ENCODE measurements at regions not wholly inside any gene's neighbourhood (a gene's known extent, or its start where the extent isn't known, plus 50 kb on each side); places are given as distances from the start of the nearest gene placed in this dataset.
"Not testable (repeated sequence)": the region's sequence is repeated elsewhere in the genome, so short reads cannot be mapped to it uniquely, and the experiment has no call there.

DNA sequence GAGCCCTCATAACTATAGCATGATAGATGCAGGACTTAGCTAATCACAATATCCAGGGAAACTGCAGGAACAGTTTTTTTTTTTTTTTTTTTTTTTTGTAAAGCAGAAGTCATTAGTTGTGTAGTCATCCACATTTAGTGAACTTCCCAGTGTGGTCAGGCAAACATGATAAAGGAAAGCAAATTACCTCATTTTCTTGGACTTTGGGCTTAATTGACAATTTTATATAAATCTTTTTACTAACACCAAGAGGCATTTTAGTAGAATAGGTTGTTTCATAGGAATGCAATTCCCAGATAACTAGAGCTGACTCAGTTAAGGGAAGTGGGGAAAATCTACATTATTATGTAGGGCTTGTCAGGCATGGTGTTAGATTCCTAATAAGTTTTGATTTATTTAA, 142.7 kb upstream of the GCFC2 start:
- Histone ChIP-seq H3K9me3 (replicated peaks; ENCODE audit: insufficient read depth, low read length) (no peaks in the 10 kb centered on the region), H3K79me2 (ENCODE audit: low read length) (no peaks in the 10 kb centered on the region), H3K27ac (ENCODE audit: low read length) (no peak overlapping the region), H4K20me1 (ENCODE audit: insufficient read depth, low read length) (no peaks in the 10 kb centered on the region), H3K27me3 (replicated peaks; ENCODE audit: insufficient read depth, low read length) (no peaks in the 10 kb centered on the region), H3K4me3 (ENCODE audit: low read length) (no peak overlapping the region), H3K9ac (ENCODE audit: low read length) (no peak overlapping the region), H3K36me3 (replicated peaks; ENCODE audit: insufficient read depth, low read length) (no peaks in the 10 kb centered on the region), H2AFZ (ENCODE audit: low read length) (no peak overlapping the region), H3K9me2 (replicated peaks; ENCODE audit: insufficient read depth, low read length) (no peaks in the 10 kb centered on the region), H3K4me2 (ENCODE audit: low read depth, low read length) (no peak overlapping the region), H3K4me1 (ENCODE audit: low read length) (no peaks in the 10 kb centered on the region), H3F3A (ENCODE audit: insufficient read depth, low read length) (no peaks in the 10 kb centered on the region)
- no peak for DNase-seq
- TF ChIP-seq, protein P1, sequence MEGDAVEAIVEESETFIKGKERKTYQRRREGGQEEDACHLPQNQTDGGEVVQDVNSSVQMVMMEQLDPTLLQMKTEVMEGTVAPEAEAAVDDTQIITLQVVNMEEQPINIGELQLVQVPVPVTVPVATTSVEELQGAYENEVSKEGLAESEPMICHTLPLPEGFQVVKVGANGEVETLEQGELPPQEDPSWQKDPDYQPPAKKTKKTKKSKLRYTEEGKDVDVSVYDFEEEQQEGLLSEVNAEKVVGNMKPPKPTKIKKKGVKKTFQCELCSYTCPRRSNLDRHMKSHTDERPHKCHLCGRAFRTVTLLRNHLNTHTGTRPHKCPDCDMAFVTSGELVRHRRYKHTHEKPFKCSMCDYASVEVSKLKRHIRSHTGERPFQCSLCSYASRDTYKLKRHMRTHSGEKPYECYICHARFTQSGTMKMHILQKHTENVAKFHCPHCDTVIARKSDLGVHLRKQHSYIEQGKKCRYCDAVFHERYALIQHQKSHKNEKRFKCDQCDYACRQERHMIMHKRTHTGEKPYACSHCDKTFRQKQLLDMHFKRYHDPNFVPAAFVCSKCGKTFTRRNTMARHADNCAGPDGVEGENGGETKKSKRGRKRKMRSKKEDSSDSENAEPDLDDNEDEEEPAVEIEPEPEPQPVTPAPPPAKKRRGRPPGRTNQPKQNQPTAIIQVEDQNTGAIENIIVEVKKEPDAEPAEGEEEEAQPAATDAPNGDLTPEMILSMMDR (IDR thresholded peaks at IDR 0.05; ENCODE audit: low read length), result no peak
- TF ChIP-seq EZH2phosphoT487 (IDR thresholded peaks at IDR 0.05; ENCODE audit: low read length), result no peak
- TF ChIP-seq EZH2 (optimal IDR thresholded peaks at IDR 0.05; ENCODE audit: low read depth, low read length), result no peak

DNA sequence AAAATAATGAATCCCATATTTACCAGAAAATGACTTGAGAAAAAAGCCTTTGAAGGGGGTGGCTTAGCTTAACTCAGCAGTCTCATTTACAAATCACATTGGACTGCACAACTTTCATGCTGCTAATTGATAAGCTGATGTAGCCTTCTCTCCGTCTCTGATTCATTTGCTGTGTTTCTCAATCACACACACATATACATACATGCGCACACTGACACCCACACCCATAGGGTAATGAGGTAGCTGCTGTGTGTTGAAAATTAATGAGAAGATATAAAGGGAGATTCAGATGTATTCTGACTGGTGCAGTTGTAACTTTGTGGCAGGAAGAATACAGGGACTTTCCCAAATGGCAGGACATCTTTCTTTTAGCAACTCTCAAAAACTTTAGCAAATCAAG, 141.9 kb upstream of the GCFC2 start:
- no peaks in the 10 kb centered on the region for H3K79me2 ChIP-seq (ENCODE audit: low read length)
- no peaks in the 10 kb centered on the region for H3K4me1 ChIP-seq (ENCODE audit: low read length)
- no peaks in the 10 kb centered on the region for H3K9me2 ChIP-seq (replicated peaks; ENCODE audit: insufficient read depth, low read length)
- H3K4me3 ChIP-seq (ENCODE audit: low read length), result no peak overlapping the region
- no peak overlapping the region for H3K9ac ChIP-seq (ENCODE audit: low read length)
- no peaks in the 10 kb centered on the region for H3K27me3 ChIP-seq (replicated peaks; ENCODE audit: insufficient read depth, low read length)
- no peaks in the 10 kb centered on the region for H4K20me1 ChIP-seq (ENCODE audit: insufficient read depth, low read length)
- H3K9me3 ChIP-seq (replicated peaks; ENCODE audit: insufficient read depth, low read length), result no peaks in the 10 kb centered on the region
- H3K36me3 ChIP-seq (replicated peaks; ENCODE audit: insufficient read depth, low read length), result no peaks in the 10 kb centered on the region
- no peak for DNase-seq
- no peak for TF ChIP-seq EZH2phosphoT487 (IDR thresholded peaks at IDR 0.05; ENCODE audit: low read length)
- no peak overlapping the region for H3K4me2 ChIP-seq (ENCODE audit: low read depth, low read length)
- H2AFZ ChIP-seq (ENCODE audit: low read length), result no peak overlapping the region
- H3K27ac ChIP-seq (ENCODE audit: low read length), result no peak overlapping the region
- no peaks in the 10 kb centered on the region for H3F3A ChIP-seq (ENCODE audit: insufficient read depth, low read length)

DNA sequence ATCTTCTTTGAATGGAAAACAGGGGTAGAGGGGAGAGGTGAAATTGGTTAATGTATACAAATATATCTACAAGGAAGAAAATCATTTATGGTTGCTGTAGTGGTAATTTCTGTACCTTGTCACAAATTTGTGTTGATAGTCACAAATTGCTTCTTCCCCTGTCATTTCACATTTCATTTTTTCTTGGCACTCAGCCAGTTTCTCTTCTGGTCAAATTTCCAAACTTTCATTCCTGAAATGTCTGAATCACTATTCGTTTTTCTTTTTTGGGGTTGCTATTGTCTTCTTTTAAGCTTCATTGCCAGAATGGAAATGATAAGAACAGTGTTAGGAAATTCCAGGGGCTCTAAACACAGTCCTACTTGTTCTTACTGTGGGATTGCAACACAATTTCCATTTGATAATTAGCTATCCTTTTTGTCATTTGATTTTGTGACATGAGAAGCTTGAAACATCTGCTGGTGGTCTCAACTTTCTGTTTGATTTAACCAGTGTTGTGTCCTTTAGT, 136.0 kb upstream of the GCFC2 start:
- Histone ChIP-seq H3K9me2 (replicated peaks; ENCODE audit: insufficient read depth, low read length) (no peaks in the 10 kb centered on the region), H4K20me1 (ENCODE audit: insufficient read depth, low read length) (no peaks in the 10 kb centered on the region), H3K4me1 (ENCODE audit: low read length) (no peaks in the 10 kb centered on the region), H3K36me3 (replicated peaks; ENCODE audit: insufficient read depth, low read length) (no peaks in the 10 kb centered on the region), H3K27ac (ENCODE audit: low read length) (no peak overlapping the region), H3K9ac (ENCODE audit: low read length) (no peak overlapping the region), H3K79me2 (ENCODE audit: low read length) (no peaks in the 10 kb centered on the region), H3K4me3 (ENCODE audit: low read length) (no peak overlapping the region), H3K4me2 (ENCODE audit: low read depth, low read length) (no peak overlapping the region), H3F3A (ENCODE audit: insufficient read depth, low read length) (no peaks in the 10 kb centered on the region), H3K9me3 (replicated peaks; ENCODE audit: insufficient read depth, low read length) (no peaks in the 10 kb centered on the region), H3K27me3 (replicated peaks; ENCODE audit: insufficient read depth, low read length) (no peaks in the 10 kb centered on the region), H2AFZ (ENCODE audit: low read length) (no peak overlapping the region)
- DNase-seq, result no peak
- TF ChIP-seq EZH2phosphoT487 (IDR thresholded peaks at IDR 0.05; ENCODE audit: low read length) (no peak), EZH2 (optimal IDR thresholded peaks at IDR 0.05; ENCODE audit: low read depth, low read length) (no peak)
- TF ChIP-seq, protein P1 (IDR thresholded peaks at IDR 0.05; ENCODE audit: low read length), result no peak

DNA sequence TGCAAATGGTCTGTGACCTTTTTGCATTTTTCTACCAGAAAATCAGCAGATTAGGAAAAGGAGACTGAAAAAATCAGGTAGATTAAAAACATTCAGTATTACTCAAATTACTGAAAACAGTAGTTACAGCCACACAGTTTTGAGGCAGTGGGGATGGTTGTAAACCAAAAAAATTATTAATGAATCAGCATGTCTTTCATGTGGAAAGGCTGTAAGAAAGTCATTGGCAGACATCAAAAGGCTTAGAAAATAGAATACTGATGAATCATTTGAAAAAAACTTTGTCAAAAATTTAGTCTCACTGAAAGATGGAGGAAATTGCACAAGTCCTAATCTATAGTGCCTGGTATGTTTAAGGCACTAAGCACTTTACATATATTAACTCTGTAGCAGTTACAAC, 133.9 kb upstream of the GCFC2 start:
- no peak overlapping the region for H2AFZ ChIP-seq (ENCODE audit: low read length)
- no peaks in the 10 kb centered on the region for H3K4me1 ChIP-seq (ENCODE audit: low read length)
- TF ChIP-seq, protein P1 (IDR thresholded peaks at IDR 0.05; ENCODE audit: low read length), result no peak
- no peak for TF ChIP-seq EZH2 (optimal IDR thresholded peaks at IDR 0.05; ENCODE audit: low read depth, low read length)
- no peak for TF ChIP-seq EZH2phosphoT487 (IDR thresholded peaks at IDR 0.05; ENCODE audit: low read length)
- H3K27me3 ChIP-seq (replicated peaks; ENCODE audit: insufficient read depth, low read length), result no peaks in the 10 kb centered on the region
- H3K9ac ChIP-seq (ENCODE audit: low read length), result no peak overlapping the region
- no peaks in the 10 kb centered on the region for H4K20me1 ChIP-seq (ENCODE audit: insufficient read depth, low read length)
- H3K36me3 ChIP-seq (replicated peaks; ENCODE audit: insufficient read depth, low read length), result no peaks in the 10 kb centered on the region
- H3K27ac ChIP-seq (ENCODE audit: low read length), result no peak overlapping the region
- H3F3A ChIP-seq (ENCODE audit: insufficient read depth, low read length), result no peaks in the 10 kb centered on the region
- H3K9me2 ChIP-seq (replicated peaks; ENCODE audit: insufficient read depth, low read length), result no peaks in the 10 kb centered on the region
- H3K4me2 ChIP-seq (ENCODE audit: low read depth, low read length), result no peak overlapping the region
- H3K4me3 ChIP-seq (ENCODE audit: low read length), result no peak overlapping the region
- DNase-seq, result no peak
- no peaks in the 10 kb centered on the region for H3K79me2 ChIP-seq (ENCODE audit: low read length)
- no peaks in the 10 kb centered on the region for H3K9me3 ChIP-seq (replicated peaks; ENCODE audit: insufficient read depth, low read length)

DNA sequence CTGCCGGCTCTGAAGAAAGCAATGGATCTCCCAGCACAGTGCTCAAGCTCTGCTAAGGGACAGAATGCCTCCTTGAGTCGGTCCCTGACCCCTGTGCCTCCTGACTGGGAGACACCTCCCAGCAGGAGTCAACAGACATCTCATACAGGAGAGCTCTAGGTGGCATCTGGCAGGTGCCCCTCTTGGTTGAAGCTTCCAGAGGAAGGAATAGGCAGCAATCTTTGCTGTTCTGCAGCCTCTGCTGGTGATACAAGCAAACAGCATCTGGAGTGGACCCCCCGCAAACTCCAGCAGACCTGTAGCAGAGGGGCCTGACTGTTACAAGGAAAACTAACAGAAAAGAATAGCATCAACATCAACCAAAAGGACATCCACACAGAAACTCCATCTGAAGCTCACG, 123.9 kb upstream of the GCFC2 start:
- H3K4me3 ChIP-seq (ENCODE audit: low read length); H3K36me3 ChIP-seq (replicated peaks; ENCODE audit: insufficient read depth, low read length); H3K27ac ChIP-seq (ENCODE audit: low read length); H3K4me1 ChIP-seq (ENCODE audit: low read length); H3F3A ChIP-seq (ENCODE audit: insufficient read depth, low read length); H2AFZ ChIP-seq (ENCODE audit: low read length); H3K4me2 ChIP-seq (ENCODE audit: low read depth, low read length); H3K9me3 ChIP-seq (replicated peaks; ENCODE audit: insufficient read depth, low read length); H3K27me3 ChIP-seq (replicated peaks; ENCODE audit: insufficient read depth, low read length); H4K20me1 ChIP-seq (ENCODE audit: insufficient read depth, low read length); DNase-seq; H3K9me2 ChIP-seq (replicated peaks; ENCODE audit: insufficient read depth, low read length); H3K79me2 ChIP-seq (ENCODE audit: low read length); H3K9ac ChIP-seq (ENCODE audit: low read length): not testable (repeated sequence)
